ENCODE measurements at regions not wholly inside any gene's neighbourhood (a gene's known extent, or its start where the extent isn't known, plus 50 kb on each side); places are given as distances from the start of the nearest gene placed in this dataset.
"Not testable (repeated sequence)": the region's sequence is repeated elsewhere in the genome, so short reads cannot be mapped to it uniquely, and the experiment has no call there.

GRCh38 chr11:97729546-97730272, 1291.0 kb upstream of the CNTN5 start:
- no peak for DNase-seq

GRCh38 chr11:97732011-97732632, 1288.6 kb upstream of the CNTN5 start:
- no peak for DNase-seq

- DNase-seq: no peak
Observed at GRCh38 chr11:97738751-97739150, 1282.0 kb upstream of the CNTN5 start.

- DNase-seq: no peak
Observed at GRCh38 chr11:97739932-97740800, 1280.6 kb upstream of the CNTN5 start.

- DNase-seq: no peak
Observed at GRCh38 chr11:97740801-97741151, 1280.0 kb upstream of the CNTN5 start.

GRCh38 chr11:97742717-97743116, 1278.0 kb upstream of the CNTN5 start:
- DNase-seq: no peak

- DNase-seq: no peak
Observed at GRCh38 chr11:97743205-97743742, 1277.5 kb upstream of the CNTN5 start.

- no peak for DNase-seq
Observed at GRCh38 chr11:97745515-97746050, 1275.2 kb upstream of the CNTN5 start.

GRCh38 chr11:97746818-97747217, 1273.9 kb upstream of the CNTN5 start:
- DNase-seq: no peak

- no peak for DNase-seq
Observed at GRCh38 chr11:97751405-97751804, 1269.3 kb upstream of the CNTN5 start.

GRCh38 chr11:97751952-97752351, 1268.8 kb upstream of the CNTN5 start:
- no peak for DNase-seq

GRCh38 chr11:97754976-97755375, 1265.8 kb upstream of the CNTN5 start:
- no peak for DNase-seq

- no peak for DNase-seq
Observed at GRCh38 chr11:97756571-97757335, 1264.0 kb upstream of the CNTN5 start.

GRCh38 chr11:97761175-97761574, 1259.6 kb upstream of the CNTN5 start:
- DNase-seq: no peak

GRCh38 chr11:97764193-97764592, 1256.6 kb upstream of the CNTN5 start:
- no peak for DNase-seq

GRCh38 chr11:97764605-97765004, 1256.1 kb upstream of the CNTN5 start:
- no peak for DNase-seq

GRCh38 chr11:97770570-97770969, 1250.2 kb upstream of the CNTN5 start:
- no peak for DNase-seq

- DNase-seq: no peak
Observed at GRCh38 chr11:97772705-97773104, 1248.0 kb upstream of the CNTN5 start.

GRCh38 chr11:97784388-97784787, 1236.4 kb upstream of the CNTN5 start:
- DNase-seq: not testable (repeated sequence)

- no peak for DNase-seq
Observed at GRCh38 chr11:97786961-97787360, 1233.8 kb upstream of the CNTN5 start.

- no peak for DNase-seq
Observed at GRCh38 chr11:97794876-97795275, 1225.9 kb upstream of the CNTN5 start.

GRCh38 chr11:97800891-97801290, 1219.9 kb upstream of the CNTN5 start:
- no peak for DNase-seq

Measured in right forelimb (tissue), 1 donor.